ENCODE measurements at regions not wholly inside any gene's neighbourhood (a gene's known extent, or its start where the extent isn't known, plus 50 kb on each side); places are given as distances from the start of the nearest gene placed in this dataset.

DNA sequence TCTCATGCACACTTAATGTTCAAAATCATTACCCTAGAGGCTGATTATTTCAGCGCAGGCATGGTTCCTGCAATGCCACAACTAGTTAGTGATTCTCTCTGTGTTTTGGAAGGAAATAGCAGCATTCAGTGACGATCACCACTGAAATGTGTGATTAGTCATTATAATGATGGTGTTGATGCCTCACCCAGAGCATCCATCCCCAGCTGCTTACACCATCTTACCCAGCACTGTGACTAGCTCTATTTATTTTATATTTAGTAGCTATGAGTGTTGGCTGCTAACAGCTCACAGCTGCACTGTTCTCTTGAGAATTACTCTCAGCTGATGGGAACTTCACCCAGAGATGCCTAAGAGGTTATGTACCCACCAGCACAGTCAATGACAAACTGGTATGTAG, 60.5 kb upstream of the TSPAN7 start:
- H3K36me3 Mint-ChIP-seq, result peaks cover 0 to 3% (median 0%) of the 10 kb centered on the region in 3 donors
- H3K4me3 Mint-ChIP-seq, result no peak overlapping the region
- H3K9me3 ChIP-seq (ENCODE audit: low read length), result no peaks in the 10 kb centered on the region
- no peak overlapping the region for H3K27ac ChIP-seq (ENCODE audit: low read depth, low read length)
- H3K4me1 ChIP-seq (ENCODE audit: insufficient read depth, low read length), result no peaks in the 10 kb centered on the region
- H3K4me1 Mint-ChIP-seq, result no peaks in the 10 kb centered on the region
- H3K27me3 Mint-ChIP-seq, result peaks cover 6% of the 10 kb centered on the region in 2 donors
- ChIA-PET POLR2A (no interaction called here), CTCF (no interaction called here)
- H3K4me3 ChIP-seq (ENCODE audit: low read length), result no peak overlapping the region
- no peak for DNase-seq
- no peak overlapping the region for H3K27ac Mint-ChIP-seq
- H3K27me3 ChIP-seq (ENCODE audit: insufficient read depth, low read length, poor library complexity, severe bottlenecking), result no peaks in the 10 kb centered on the region
- H3K9me3 Mint-ChIP-seq, result peaks cover 0 to 25% (median 12%) of the 10 kb centered on the region in 5 donors
- no peaks in the 10 kb centered on the region for H3K36me3 ChIP-seq (ENCODE audit: insufficient read depth, low read length)

DNA sequence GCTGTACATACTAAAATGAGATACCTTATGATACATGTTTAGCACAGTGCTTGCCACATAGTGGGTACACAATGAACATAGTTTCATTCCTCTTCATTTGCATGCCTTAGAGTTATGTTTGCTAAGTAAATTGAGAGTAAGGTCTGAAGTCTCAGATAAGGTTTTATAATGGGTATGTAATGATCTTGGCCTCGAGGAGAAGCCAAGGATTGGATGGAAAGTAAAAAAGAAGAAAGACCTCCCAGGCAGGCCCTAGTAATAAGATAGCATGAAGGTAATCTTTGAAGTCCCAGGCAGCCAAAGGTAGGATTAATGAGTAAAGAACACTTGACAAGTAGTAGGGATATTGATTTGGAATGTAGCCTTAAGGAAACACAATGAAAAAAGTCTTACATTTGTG, 55.8 kb upstream of the TSPAN7 start:
- H3K27me3 Mint-ChIP-seq, result peaks cover 0 to 3% of the 10 kb centered on the region in 2 donors
- no peak overlapping the region for H3K27ac Mint-ChIP-seq
- DNase-seq, result no peak
- Histone ChIP-seq H3K27ac (ENCODE audit: low read depth, low read length) (no peak overlapping the region), H3K4me1 (ENCODE audit: insufficient read depth, low read length) (no peaks in the 10 kb centered on the region), H3K27me3 (ENCODE audit: insufficient read depth, low read length, poor library complexity, severe bottlenecking) (no peaks in the 10 kb centered on the region), H3K9me3 (ENCODE audit: low read length) (no peaks in the 10 kb centered on the region), H3K4me3 (ENCODE audit: low read length) (no peak overlapping the region), H3K36me3 (ENCODE audit: insufficient read depth, low read length) (no peaks in the 10 kb centered on the region)
- H3K36me3 Mint-ChIP-seq, result peaks cover 0 to 3% (median 0%) of the 10 kb centered on the region in 3 donors
- ChIA-PET CTCF (no interaction called here), POLR2A (no interaction called here)
- H3K4me3 Mint-ChIP-seq, result no peak overlapping the region
- peaks cover 0 to 25% (median 12%) of the 10 kb centered on the region in 5 donors for H3K9me3 Mint-ChIP-seq
- H3K4me1 Mint-ChIP-seq, result no peaks in the 10 kb centered on the region
